ENCODE measurements at regions not wholly inside any gene's neighbourhood (a gene's known extent, or its start where the extent isn't known, plus 50 kb on each side); places are given as distances from the start of the nearest gene placed in this dataset.

- intact Hi-C loops (cut with DNase I), result no loop called here
- H3K27me3 ChIP-seq, result peaks cover 39% of the 10 kb centered on the region
- TF ChIP-seq CTCF (IDR thresholded peaks at IDR 0.05), result no peak
- DNase-seq (no peak), ATAC-seq (no peak)
- no peaks in the 10 kb centered on the region for H3K36me3 ChIP-seq
- H3K9me3 ChIP-seq, result no peaks in the 10 kb centered on the region
- no peak overlapping the region for H3K4me3 ChIP-seq
- H3K4me1 ChIP-seq, result no peaks in the 10 kb centered on the region
- no peak overlapping the region for H3K27ac ChIP-seq
Observed at GRCh38 chr19:30670011-30670329, 297.8 kb downstream of the ZNF536 start.

DNA sequence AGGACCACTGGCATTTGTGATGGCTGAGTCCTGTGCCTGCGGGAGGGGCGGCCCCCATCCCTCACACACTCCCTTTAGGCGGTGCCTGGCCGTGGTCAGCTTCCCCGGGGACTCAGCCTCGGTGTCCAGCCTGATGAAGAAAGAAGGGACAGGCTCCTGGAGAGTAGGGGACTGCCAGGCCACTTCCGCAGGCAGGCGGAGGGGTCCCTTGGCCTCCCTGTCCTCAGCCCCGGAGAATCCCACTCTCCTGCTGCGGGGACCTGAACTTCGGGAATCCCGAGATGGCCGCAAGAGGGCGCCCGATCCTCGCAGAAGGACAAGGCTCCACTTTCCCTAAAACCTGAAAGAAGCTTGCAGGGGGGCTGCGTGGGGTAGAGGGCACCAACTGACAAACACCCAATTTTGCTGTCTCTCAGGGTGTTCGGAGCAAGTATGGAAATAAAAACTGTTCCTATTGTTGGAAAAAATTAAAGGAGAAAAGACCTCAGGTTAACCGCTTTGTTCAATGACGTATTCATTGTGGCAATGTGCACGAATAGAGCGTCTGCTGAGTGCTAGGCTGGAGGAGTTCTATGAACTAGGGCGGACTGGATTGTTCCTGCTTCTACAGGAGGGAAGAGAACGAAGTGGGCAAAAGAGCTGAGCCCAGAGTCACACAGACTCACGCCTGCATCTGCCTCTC is 297.3 kb downstream of the ZNF536 start:
- DNase-seq (peak; percentile 84), ATAC-seq (peak; percentile 47)
- H3K4me3 ChIP-seq, result no peak overlapping the region
- intact Hi-C loops (cut with DNase I), result no loop called here
- TF ChIP-seq CTCF (IDR thresholded peaks at IDR 0.05), result peak; percentile 78
- H3K36me3 ChIP-seq, result no peaks in the 10 kb centered on the region
- H3K27me3 ChIP-seq, result peaks cover 41% of the 10 kb centered on the region
- H3K4me1 ChIP-seq, result no peaks in the 10 kb centered on the region
- no peaks in the 10 kb centered on the region for H3K9me3 ChIP-seq
- no peak overlapping the region for H3K27ac ChIP-seq

- Histone ChIP-seq H3K27ac (no peak overlapping the region), H3K4me3 (no peak overlapping the region), H3K9me3 (no peaks in the 10 kb centered on the region), H3K36me3 (no peaks in the 10 kb centered on the region), H3K4me1 (no peaks in the 10 kb centered on the region), H3K27me3 (peaks cover 41% of the 10 kb centered on the region)
- no peak for ATAC-seq
- no peak for TF ChIP-seq CTCF (IDR thresholded peaks at IDR 0.05)
- intact Hi-C loops (cut with DNase I), result no loop called here
- no peak for DNase-seq
Observed at GRCh38 chr19:30668521-30669155, 296.5 kb downstream of the ZNF536 start.

DNA sequence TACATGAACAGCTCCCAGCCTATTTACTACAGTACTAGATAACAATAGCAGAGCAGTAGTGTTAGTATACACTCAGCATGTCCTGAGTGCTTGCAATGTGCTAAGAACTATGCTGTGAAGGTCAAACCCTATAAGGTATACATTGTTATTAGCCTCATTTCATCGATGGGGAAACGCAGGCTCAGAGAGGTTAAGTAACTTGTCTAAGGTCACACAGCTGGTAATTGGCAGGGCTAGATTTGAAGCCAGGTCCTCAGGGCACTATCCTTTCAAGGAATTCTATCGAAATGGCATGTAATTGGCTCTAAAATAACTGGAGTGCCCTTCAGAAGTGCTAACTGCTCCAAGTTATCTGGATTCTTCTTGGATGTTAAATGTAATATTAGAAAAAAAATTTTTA is 295.6 kb downstream of the ZNF536 start:
- intact Hi-C loops (cut with DNase I), result no loop called here

GRCh38 chr19:30667227-30667626 is 295.0 kb downstream of the ZNF536 start:
- Histone ChIP-seq H3K27me3 (peaks cover 31% of the 10 kb centered on the region), H3K4me1 (no peaks in the 10 kb centered on the region), H3K27ac (no peak overlapping the region), H3K4me3 (no peak overlapping the region), H3K36me3 (no peaks in the 10 kb centered on the region), H3K9me3 (no peaks in the 10 kb centered on the region)
- no peak for TF ChIP-seq CTCF (IDR thresholded peaks at IDR 0.05)
- ATAC-seq, result no peak
- intact Hi-C loops (cut with DNase I), result no loop called here
- DNase-seq, result no peak

More for the DNA sequence above, 295.6 kb downstream of the ZNF536 start:
- Histone ChIP-seq H3K4me1 (no peaks in the 10 kb centered on the region), H3K27me3 (peaks cover 35% of the 10 kb centered on the region), H3K27ac (no peak overlapping the region), H3K36me3 (no peaks in the 10 kb centered on the region), H3K4me3 (no peak overlapping the region), H3K9me3 (no peaks in the 10 kb centered on the region)
- TF ChIP-seq CTCF (IDR thresholded peaks at IDR 0.05), result no peak
- ATAC-seq, result no peak
- no peak for DNase-seq
